Endodermal cell (in vitro differentiated cells): ENCODE measurements at regions not wholly inside any gene's neighbourhood (a gene's known extent, or its start where the extent isn't known, plus 50 kb on each side); places are given as distances from the start of the nearest gene placed in this dataset.

Experiments
- DNase-seq: peaks from one replicate; pipeline ENCODE4 v3.0.0-alpha.2; 2017
- H3K27ac ChIP-seq: 2 replicates; pipeline ENCODE4 v1.5.1; 2013; ENCODE audit warnings: mild to moderate bottlenecking, low read depth, low read length, moderate library complexity
- H3K27me3 ChIP-seq: 2 replicates; pipeline ENCODE4 v1.6.1; 2013; ENCODE audit warnings: mild to moderate bottlenecking, low read length, moderate library complexity; ENCODE audit not compliant: insufficient read depth, control insufficient read depth, poor library complexity, severe bottlenecking
- H3K36me3 ChIP-seq: 2 replicates; pipeline ENCODE4 v1.7.0; 2013; ENCODE audit warnings: mild to moderate bottlenecking, low read length, moderate library complexity; ENCODE audit not compliant: control insufficient read depth, insufficient read depth
- H3K4me1 ChIP-seq: one replicate; pipeline ENCODE4 v1.7.0; 2013; ENCODE audit warnings: low read length; ENCODE audit not compliant: control insufficient read depth, insufficient read depth
- H3K4me3 ChIP-seq: 2 replicates; pipeline ENCODE4 v1.5.1; 2013; ENCODE audit warnings: mild to moderate bottlenecking, low read length, moderate library complexity
- H3K9ac ChIP-seq: 2 replicates; pipeline ENCODE4 v1.6.1; 2013; ENCODE audit warnings: mild to moderate bottlenecking, low read length, moderate library complexity; ENCODE audit not compliant: poor library complexity, severe bottlenecking; ENCODE audit errors: extremely low read depth
- H3K9me3 ChIP-seq: 2 replicates; pipeline ENCODE4 v1.6.1; 2013; ENCODE audit warnings: mild to moderate bottlenecking, low read length, moderate library complexity; ENCODE audit not compliant: control insufficient read depth
- H3K27ac Mint-ChIP-seq: 2 replicates; pipeline ENCODE4 v1.8.0; 2020; ENCODE audit warnings: mixed read lengths
- H3K27me3 Mint-ChIP-seq: 2 replicates; pipeline ENCODE4 v1.8.0; 2021; ENCODE audit warnings: mild to moderate bottlenecking, mixed read lengths; ENCODE audit not compliant: insufficient read depth
- H3K36me3 Mint-ChIP-seq: 2 replicates; pipeline ENCODE4 v1.8.0; 2020; ENCODE audit warnings: low read depth, mixed read lengths
- H3K4me1 Mint-ChIP-seq: 2 replicates; pipeline ENCODE4 v1.8.0; 2020; ENCODE audit warnings: mixed read lengths
- H3K4me3 Mint-ChIP-seq: 2 replicates; pipeline ENCODE4 v1.8.0; 2020; ENCODE audit warnings: mild to moderate bottlenecking, moderate library complexity, mixed read lengths
- H3K9me3 Mint-ChIP-seq: 2 replicates; pipeline ENCODE4 v1.8.0; 2020; ENCODE audit warnings: mild to moderate bottlenecking, mixed read lengths
- CTCF ChIP-seq: fragments of 200-600 bp; sonication (generic); conservative IDR thresholded peaks from 2 replicates; pipeline ENCODE4 v1.5.0; 2021; ENCODE audit warnings: antibody characterized with exemption, mild to moderate bottlenecking
- WGBS, 2 experiments: methylation state at CpG; one replicate each; pipeline versions ENCODE4 v1.1.5 to v1.1.7; 2013; ENCODE audit warnings: missing lambda C conversion rate in 2 of 2, mixed read lengths in 1 of 2; ENCODE audit not compliant: insufficient coverage in 1 of 2, insufficient read length in 1 of 2; 5-methylcytosine and 5-hydroxymethylcytosine counted together

- no peak overlapping the region for H3K27ac ChIP-seq
- H3K4me1 ChIP-seq = peaks cover 4% of the 10 kb centered on the region
- Mint-ChIP-seq H3K4me1 (peaks cover 10% of the 10 kb centered on the region), H3K9me3 (peaks cover 4% of the 10 kb centered on the region), H3K4me3 (no peak overlapping the region), H3K27ac (no peak overlapping the region), H3K36me3 (no peaks in the 10 kb centered on the region), H3K27me3 (no peaks in the 10 kb centered on the region)
- TF ChIP-seq CTCF = no peak
- H3K27me3 ChIP-seq = no peaks in the 10 kb centered on the region
- H3K36me3 ChIP-seq = no peaks in the 10 kb centered on the region
- DNase-seq = no peak
- no peak overlapping the region for H3K9ac ChIP-seq
- H3K9me3 ChIP-seq = no peaks in the 10 kb centered on the region
- 95 to 100% methylated on average over 2 to 4 of the region's 4 CpGs for WGBS, 2 experiments
- H3K4me3 ChIP-seq = no peak overlapping the region
These were observed 369.6 kb downstream of the TENT5A start for GRCh38 chr6:81382852-81383251.

- no peak overlapping the region for H3K27ac ChIP-seq
- no peaks in the 10 kb centered on the region for H3K9me3 ChIP-seq
- no peak for TF ChIP-seq CTCF
- H3K4me1 Mint-ChIP-seq = peaks cover 10% of the 10 kb centered on the region
- peaks cover 4% of the 10 kb centered on the region for H3K9me3 Mint-ChIP-seq
- 63% methylated on average over 1 of the region's 1 CpG; no CpG with 5 or more reads in 1 of the 2 experiments for WGBS, 2 experiments
- H3K36me3 Mint-ChIP-seq = no peaks in the 10 kb centered on the region
- no peaks in the 10 kb centered on the region for H3K27me3 ChIP-seq
- no peak for DNase-seq
- H3K4me1 ChIP-seq = peaks cover 4% of the 10 kb centered on the region
- no peak overlapping the region for H3K4me3 Mint-ChIP-seq
- H3K4me3 ChIP-seq = no peak overlapping the region
- H3K27ac Mint-ChIP-seq = no peak overlapping the region
- H3K9ac ChIP-seq = no peak overlapping the region
- no peaks in the 10 kb centered on the region for H3K27me3 Mint-ChIP-seq
- H3K36me3 ChIP-seq = no peaks in the 10 kb centered on the region
These were observed 371.0 kb downstream of the TENT5A start for GRCh38 chr6:81381382-81381916.

GRCh38 chr6:81380718-81381338, 371.7 kb downstream of the TENT5A start:
- Histone ChIP-seq H3K9ac (no peak overlapping the region), H3K4me3 (no peak overlapping the region), H3K27me3 (no peaks in the 10 kb centered on the region), H3K9me3 (no peaks in the 10 kb centered on the region), H3K27ac (no peak overlapping the region), H3K36me3 (no peaks in the 10 kb centered on the region), H3K4me1 (peaks cover 4% of the 10 kb centered on the region)
- no peak for TF ChIP-seq CTCF
- Mint-ChIP-seq H3K27ac (no peak overlapping the region), H3K36me3 (no peaks in the 10 kb centered on the region), H3K4me1 (peaks cover 10% of the 10 kb centered on the region), H3K9me3 (no peaks in the 10 kb centered on the region), H3K27me3 (no peaks in the 10 kb centered on the region), H3K4me3 (no peak overlapping the region)
- 85% methylated on average over 1 of the region's 1 CpG; no CpG with 5 or more reads in 1 of the 2 experiments for WGBS, 2 experiments
- no peak for DNase-seq
